SU-DHL-6 (cell line): ENCODE measurements at regions not wholly inside any gene's neighbourhood (a gene's known extent, or its start where the extent isn't known, plus 50 kb on each side); places are given as distances from the start of the nearest gene placed in this dataset.

Source experiments
- H2AFZ ChIP-seq: fragments of 200-600 bp; sonication (generic); 2 replicates; pipeline ENCODE4 v1.6.1; 2014; ENCODE audit warnings: low read depth, mild to moderate bottlenecking, moderate library complexity, mixed read lengths, antibody characterized with exemption, low read length; ENCODE audit not compliant: severe bottlenecking
- H3F3A ChIP-seq: fragments of 200-600 bp; shearing (Covaris generic); 2 replicates; pipeline ENCODE4 v1.6.0; 2016; ENCODE audit warnings: antibody characterized with exemption, mild to moderate bottlenecking; ENCODE audit not compliant: insufficient read depth
- H3K27ac ChIP-seq: fragments of 200-600 bp; sonication (generic); 2 replicates; pipeline ENCODE4 v1.5.1; 2016; ENCODE audit warnings: low read depth, mild to moderate bottlenecking, low read length, moderate library complexity, mixed read lengths
- H3K27me3 ChIP-seq: fragments of 200-600 bp; sonication (generic), shearing (Covaris generic); 2 replicates; pipeline ENCODE4 v1.6.0; 2014; ENCODE audit warnings: mild to moderate bottlenecking, low read length
- H3K36me3 ChIP-seq: fragments of 200-600 bp; sonication (generic); 2 replicates; pipeline ENCODE4 v1.6.1; 2014; ENCODE audit warnings: mild to moderate bottlenecking, low read length, mixed read lengths
- H3K4me2 ChIP-seq: fragments of 300-600, 200-600 bp; shearing (Covaris generic), sonication (generic); 2 replicates; pipeline ENCODE4 v1.6.0; 2014; ENCODE audit warnings: low read length, low read depth, mild to moderate bottlenecking; ENCODE audit not compliant: poor library complexity, severe bottlenecking
- H3K4me3 ChIP-seq: fragments of 200-600 bp; sonication (generic); 2 replicates; pipeline ENCODE4 v1.5.1; 2014; ENCODE audit warnings: antibody characterized with exemption, low read length, mild to moderate bottlenecking, mixed read lengths; ENCODE audit not compliant: insufficient read depth, poor library complexity, severe bottlenecking
- H3K79me2 ChIP-seq: fragments of 200-600 bp; sonication (generic); 2 replicates; pipeline ENCODE4 v1.6.1; 2014; ENCODE audit warnings: mild to moderate bottlenecking, low read length, moderate library complexity; ENCODE audit not compliant: insufficient read depth
- H3K9ac ChIP-seq: fragments of 200-600 bp; sonication (generic); 2 replicates; pipeline ENCODE4 v1.7.0; 2014; ENCODE audit warnings: mild to moderate bottlenecking, low read length
- H3K9me2 ChIP-seq: fragments of 200-600 bp; sonication (generic); replicated peaks from 2 replicates; pipeline ENCODE4 v1.6.1; 2014; ENCODE audit warnings: low read length; ENCODE audit not compliant: insufficient read depth
- H3K9me3 ChIP-seq: fragments of 200-600 bp; sonication (generic); 2 replicates; pipeline ENCODE4 v1.6.1; 2014; ENCODE audit warnings: low read length, mixed read lengths; ENCODE audit not compliant: insufficient read depth
- H4K20me1 ChIP-seq: fragments of 200-600 bp; sonication (generic); 2 replicates; pipeline ENCODE4 v1.6.1; 2014; ENCODE audit warnings: low read depth, mild to moderate bottlenecking, antibody characterized with exemption, low read length, moderate library complexity, mixed read lengths
- CTCF ChIP-seq: fragments of 200-600 bp; sonication (generic); IDR thresholded peaks from one replicate; pipeline ENCODE4 v1.5.1; 2017; ENCODE audit warnings: antibody characterized with exemption, mild to moderate bottlenecking, low read length, moderate library complexity; ENCODE audit not compliant: insufficient read depth, poor library complexity, severe bottlenecking
- EZH2phosphoT487 ChIP-seq: fragments of 200-600 bp; sonication (generic), shearing (Covaris generic); conservative IDR thresholded peaks from 2 replicates; pipeline ENCODE4 v1.6.1; 2018; ENCODE audit warnings: mild to moderate bottlenecking, antibody characterized with exemption, low read length, moderate library complexity, mixed read lengths

DNA sequence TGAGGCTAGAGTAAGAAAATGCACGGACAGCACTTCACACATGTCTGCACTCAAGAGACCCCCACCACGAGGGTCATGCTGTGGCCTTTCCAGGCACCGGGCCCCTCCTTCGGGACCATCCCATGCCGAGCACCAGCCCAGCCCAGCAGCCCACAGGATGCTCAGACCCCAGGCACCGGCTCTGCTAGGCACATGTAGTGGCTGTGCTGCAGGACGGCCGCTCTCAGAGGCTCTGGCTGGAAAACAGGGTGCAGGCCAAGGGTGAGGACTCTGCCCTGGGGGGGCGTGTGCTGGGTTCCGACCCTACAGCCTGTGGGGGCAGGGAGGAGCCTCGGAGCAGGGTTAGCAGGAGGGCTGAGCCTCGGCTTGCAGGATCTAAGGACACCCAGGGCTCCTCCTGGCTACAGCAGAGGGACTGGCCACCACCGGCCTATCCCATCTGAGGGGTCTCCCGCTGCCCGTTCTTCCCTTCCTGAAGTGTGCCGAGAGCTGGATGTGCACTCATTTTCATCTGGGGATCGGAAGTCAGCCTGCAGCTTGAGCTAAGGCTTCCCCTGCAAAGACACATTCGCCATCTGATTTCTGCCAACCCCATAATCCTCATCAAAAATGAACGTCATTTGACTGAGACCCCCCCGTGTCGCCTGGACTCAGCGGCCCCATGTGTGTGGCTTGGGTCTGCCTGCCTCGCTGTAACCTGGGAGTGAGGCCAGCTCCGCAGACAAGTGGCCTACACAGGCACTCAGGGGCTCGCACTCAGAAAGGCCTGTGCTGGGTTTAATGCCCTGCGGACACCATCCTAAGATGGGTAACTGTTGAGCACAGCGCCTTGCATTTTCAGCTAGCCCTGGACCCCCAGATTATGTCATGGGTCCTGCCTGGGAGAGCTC lies 293.1 kb upstream of the FOXF1 start:
- H3K4me2 ChIP-seq: no peak overlapping the region
- no peaks in the 10 kb centered on the region for H3K9me3 ChIP-seq
- TF ChIP-seq EZH2phosphoT487: no peak
- TF ChIP-seq CTCF: no peak
- no peak overlapping the region for H3K4me3 ChIP-seq
- no peak overlapping the region for H2AFZ ChIP-seq
- H3K9me2 ChIP-seq: no peaks in the 10 kb centered on the region
- H4K20me1 ChIP-seq: no peaks in the 10 kb centered on the region
- no peak overlapping the region for H3K27ac ChIP-seq
- H3K79me2 ChIP-seq: no peaks in the 10 kb centered on the region
- no peaks in the 10 kb centered on the region for H3K36me3 ChIP-seq
- H3K9ac ChIP-seq: no peak overlapping the region
- no peaks in the 10 kb centered on the region for H3K27me3 ChIP-seq
- no peaks in the 10 kb centered on the region for H3F3A ChIP-seq

GRCh38 chr16:86217891-86218270 lies 292.4 kb upstream of the FOXF1 start:
- Histone ChIP-seq H3K9me3 (no peaks in the 10 kb centered on the region), H3K27me3 (no peaks in the 10 kb centered on the region), H3K9me2 (no peaks in the 10 kb centered on the region), H3K4me3 (no peak overlapping the region), H4K20me1 (no peaks in the 10 kb centered on the region), H3K4me2 (no peak overlapping the region), H3F3A (no peaks in the 10 kb centered on the region), H3K9ac (no peak overlapping the region), H3K27ac (no peak overlapping the region), H3K36me3 (no peaks in the 10 kb centered on the region), H3K79me2 (no peaks in the 10 kb centered on the region), H2AFZ (no peak overlapping the region)
- TF ChIP-seq EZH2phosphoT487: no peak
- TF ChIP-seq CTCF: no peak

GRCh38 chr16:86218479-86219170 lies 291.7 kb upstream of the FOXF1 start:
- Histone ChIP-seq H3K9me2 (no peaks in the 10 kb centered on the region), H3K4me2 (no peak overlapping the region), H3K9ac (no peak overlapping the region), H3K27ac (no peak overlapping the region), H4K20me1 (no peaks in the 10 kb centered on the region), H2AFZ (no peak overlapping the region), H3K36me3 (no peaks in the 10 kb centered on the region), H3K79me2 (no peaks in the 10 kb centered on the region), H3K9me3 (no peaks in the 10 kb centered on the region), H3F3A (no peaks in the 10 kb centered on the region), H3K27me3 (no peaks in the 10 kb centered on the region), H3K4me3 (no peak overlapping the region)
- TF ChIP-seq CTCF (no peak), EZH2phosphoT487 (no peak)
